Non-pigmented ciliary epithelial cell (primary cell): ENCODE measurements at regions not wholly inside any gene's neighbourhood (a gene's known extent, or its start where the extent isn't known, plus 50 kb on each side); places are given as distances from the start of the nearest gene placed in this dataset.
"Not testable (repeated sequence)": the region's sequence is repeated elsewhere in the genome, so short reads cannot be mapped to it uniquely, and the experiment has no call there.

Experiments used
- DNase-seq: peaks from one replicate; pipeline ENCODE4 v3.0.0-alpha.2; 2010; ENCODE audit warnings: low read depth

DNA sequence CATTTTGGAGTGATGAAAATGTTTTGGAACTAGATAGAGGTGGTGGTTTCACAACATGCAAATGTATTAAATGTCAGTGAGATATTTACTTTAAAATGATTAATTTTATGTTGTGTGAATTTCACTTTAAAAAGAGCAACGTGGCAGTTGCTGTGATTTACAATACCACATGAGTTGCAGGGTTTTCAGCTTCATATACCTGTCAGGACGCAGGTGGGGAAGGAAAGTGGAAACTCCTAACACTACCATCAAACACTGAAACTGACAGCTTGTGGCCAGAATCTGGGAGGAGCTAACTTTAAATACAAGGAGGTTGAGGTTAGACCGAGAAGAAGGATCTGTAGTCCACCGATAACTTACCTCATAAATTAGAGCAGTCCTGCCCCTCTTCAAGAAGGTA lies 168.9 kb upstream of the TMEM72 start:
- no peak for DNase-seq

DNA sequence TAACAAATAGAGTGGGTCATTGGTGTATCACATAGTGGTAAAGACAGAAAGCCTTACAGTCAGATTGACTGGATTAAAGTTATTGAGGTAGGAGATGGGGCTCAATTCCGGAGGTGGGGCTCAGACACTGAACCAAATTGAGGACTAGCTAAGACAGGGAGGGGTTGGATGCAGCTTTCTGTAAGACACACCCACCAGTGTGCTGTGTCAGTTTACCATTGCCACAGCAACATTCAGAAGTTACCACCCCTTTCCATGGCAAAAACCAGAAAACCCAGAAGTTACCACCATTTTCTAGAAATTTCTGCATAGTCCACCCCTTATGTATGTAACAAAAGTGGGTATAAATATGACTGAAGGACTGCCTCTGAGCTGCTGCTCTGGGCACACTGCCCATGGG lies 167.6 kb upstream of the TMEM72 start:
- no peak for DNase-seq

DNA sequence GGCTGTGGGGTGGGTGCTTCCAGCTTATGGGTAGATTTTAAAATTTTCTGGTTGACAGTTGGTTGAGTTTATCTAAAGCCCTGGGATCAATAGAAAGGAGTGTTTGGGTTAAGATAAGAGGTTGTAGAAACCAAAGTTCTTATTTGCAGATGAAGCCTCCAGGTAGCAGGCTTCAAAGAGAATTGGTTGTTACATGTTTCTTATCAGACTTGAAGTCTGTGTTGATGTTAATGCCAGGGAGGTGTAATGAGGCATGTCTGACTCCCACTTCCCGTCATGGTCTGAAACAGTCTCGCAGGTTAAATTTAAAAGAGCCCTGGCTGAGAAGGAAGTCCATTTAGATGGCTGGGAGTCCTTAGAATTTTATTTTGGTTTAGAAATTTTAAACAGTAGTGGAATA lies 165.2 kb upstream of the TMEM72 start:
- DNase-seq: no peak

DNA sequence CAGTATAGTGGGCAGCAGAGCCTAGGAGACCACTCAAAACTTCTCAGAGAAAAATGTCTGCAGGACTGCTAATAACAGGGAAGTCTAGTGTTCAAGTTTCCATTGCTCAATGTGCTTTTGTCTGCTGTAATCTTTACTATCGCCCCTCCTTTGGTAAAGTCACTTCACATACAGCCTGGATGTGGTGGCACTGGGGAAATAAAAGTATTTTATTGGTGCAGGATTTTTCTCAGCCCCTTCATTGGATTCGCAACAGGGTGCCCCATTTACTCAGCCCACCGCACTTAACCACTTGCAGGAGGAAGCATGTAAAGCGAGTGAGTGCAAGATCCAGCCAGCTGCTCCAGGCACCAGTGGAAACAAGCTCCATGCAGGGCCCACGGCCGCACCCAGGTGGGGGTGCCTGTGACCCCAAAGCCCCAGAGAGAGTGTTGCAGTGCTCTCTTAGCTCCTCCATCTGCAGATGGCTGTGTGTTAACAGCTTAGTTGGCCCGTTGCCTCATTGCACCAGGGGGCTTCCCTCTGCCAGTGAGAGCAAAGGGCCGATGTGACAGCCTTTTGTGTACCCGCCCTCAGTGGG lies 163.5 kb upstream of the TMEM72 start:
- DNase-seq: no peak

DNA sequence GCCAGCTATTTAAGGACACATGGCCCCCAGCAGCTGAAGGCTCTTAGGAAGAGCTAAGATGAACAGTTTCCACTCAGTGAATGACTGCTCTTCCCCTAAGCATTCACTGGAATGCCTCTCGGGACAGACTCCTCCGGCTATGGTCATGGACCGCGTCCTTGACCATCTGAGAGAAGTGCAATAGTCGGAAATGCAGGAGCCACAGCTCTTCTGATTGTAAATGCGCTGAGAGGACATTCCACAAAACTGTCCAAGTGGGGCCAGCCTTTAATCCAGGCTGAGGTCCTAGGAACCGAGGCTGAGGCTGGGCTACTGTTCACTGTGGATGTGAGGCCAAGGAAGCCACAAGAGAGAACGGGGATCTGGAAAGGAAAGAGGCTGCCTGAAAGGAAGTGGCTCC lies 162.0 kb upstream of the TMEM72 start:
- no peak for DNase-seq

DNA sequence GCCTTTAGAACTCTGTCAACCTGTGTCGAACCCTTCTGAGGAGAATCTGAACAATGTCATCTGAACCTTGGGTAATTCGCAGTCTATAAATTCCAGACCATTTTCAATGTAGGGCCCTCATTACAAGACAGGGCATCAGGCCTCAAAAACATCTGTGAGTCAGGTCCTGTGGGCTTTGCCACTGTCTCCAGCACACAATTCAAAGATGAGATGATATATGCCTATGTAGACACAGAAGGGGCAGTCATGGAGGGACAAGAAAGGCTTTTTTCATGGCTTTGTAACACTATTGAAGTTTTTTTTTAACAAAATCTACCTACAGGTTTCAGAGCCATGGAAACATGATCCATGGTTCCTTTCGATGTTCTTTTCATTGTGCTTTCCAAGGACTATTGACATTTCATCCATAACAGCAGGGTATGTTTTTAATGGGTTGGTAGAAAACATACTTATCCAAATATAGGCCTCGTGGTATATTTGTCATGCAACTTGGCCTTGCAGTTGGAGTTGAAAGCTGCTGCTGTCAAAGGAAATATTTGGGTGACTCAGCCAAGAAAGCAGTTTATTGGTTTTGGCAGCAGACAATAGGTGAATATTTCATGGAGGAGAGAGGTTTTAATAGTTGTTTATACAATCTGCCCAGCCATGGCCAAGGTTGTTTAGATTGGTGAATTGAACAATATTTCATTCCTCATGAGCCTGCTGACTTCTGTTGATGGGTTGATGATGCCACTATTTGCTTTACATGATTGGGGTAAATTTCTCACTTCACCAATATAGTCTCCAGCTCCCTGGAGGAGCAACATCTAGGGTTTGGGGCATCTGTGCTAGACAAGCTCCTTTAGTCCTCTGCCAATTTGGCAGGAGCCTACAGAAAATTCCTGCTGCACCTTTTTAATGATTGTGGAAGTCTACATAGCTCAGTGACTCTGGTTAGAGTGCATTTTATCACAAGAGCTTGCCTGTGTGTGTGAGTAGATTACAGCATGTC lies 158.4 kb upstream of the TMEM72 start:
- DNase-seq: peak; percentile 83

DNA sequence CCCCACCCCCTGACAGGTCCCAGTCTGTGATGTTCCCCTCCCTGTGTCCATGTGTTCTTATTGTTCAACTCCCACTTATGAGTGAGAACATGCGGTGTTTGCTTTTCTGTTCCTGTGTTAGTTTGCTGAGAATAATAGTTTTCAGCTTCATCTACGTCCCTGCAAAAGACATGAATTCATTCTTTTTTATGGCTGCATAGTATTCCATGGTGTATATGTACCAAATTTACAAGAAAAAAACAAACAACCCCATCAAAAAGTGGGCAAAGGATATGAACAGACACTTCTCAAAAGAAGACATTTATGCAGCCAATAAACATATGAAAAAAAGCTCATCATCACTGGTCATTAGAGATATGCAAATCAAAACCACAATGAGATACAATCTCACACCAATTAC lies 156.8 kb upstream of the TMEM72 start:
- not testable (repeated sequence) for DNase-seq

DNA sequence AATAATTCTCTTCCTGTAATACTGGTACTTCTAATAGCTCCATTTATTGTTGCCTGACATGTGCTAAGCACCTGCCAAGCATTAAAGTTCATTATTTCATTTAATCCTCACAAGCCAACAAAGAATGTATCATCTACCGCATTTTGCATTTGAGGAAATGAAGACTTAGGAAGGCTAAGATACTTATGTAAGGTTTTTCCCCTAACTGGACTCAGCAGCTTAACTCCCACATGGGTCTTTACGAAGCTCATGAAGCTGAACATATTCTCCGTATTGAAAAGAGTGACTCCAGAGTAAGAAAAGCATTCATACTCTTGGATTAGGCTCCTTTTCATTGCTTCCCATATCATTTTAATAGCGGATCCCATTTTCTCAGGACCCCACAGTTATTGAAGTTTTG lies 155.7 kb upstream of the TMEM72 start:
- DNase-seq: no peak

DNA sequence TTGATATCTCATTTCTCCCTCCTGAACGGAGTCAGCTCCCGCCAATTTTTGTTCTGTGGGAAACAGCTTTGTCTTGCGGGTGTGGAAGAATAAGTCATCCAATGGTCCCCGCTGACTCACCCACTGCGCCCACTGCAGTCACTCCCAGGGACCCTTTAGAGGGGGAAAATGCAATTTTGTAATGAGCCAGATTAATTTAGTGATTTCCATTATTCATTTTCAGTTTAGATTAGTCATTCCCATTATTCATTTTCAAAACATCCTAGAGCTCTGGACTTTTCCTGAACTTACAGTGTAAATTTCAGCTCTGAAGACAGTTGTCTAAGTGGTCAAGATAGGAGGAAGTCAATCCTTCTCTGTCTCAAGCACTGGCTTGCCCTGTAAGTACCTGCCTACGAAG lies 154.9 kb upstream of the TMEM72 start:
- DNase-seq: no peak

DNA sequence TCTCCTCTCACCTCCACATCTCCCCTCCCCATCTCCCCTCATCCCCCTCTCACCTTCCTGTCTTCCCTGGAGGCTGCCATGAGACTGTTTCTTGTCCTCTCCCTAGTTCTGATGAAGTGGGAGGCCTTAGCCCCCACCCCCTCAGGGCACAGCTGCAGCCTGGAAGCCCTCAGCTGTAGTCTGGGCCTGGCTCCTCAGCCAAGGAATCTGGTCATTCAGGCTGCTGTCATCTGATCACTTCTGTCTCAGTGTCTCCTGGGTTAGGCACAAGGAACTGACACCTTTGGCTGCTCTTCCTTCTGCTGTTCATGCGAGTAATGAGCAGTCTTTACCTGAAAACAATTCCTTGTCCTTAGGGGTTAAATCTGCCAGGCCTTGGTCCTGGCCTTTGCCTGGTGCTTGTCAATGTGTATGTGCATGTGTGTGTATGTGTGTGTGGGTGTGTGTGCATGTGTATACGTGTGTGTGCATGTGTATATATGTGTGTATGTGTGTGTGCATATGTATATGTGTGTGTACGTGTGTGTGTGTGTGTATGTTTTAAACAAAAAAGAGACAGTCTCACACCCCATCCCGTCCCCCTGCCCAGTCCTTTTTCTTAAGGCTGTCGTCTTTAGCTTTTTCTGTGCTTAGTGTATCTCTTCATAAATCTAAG lies 153.5 kb upstream of the TMEM72 start:
- no peak for DNase-seq

DNA sequence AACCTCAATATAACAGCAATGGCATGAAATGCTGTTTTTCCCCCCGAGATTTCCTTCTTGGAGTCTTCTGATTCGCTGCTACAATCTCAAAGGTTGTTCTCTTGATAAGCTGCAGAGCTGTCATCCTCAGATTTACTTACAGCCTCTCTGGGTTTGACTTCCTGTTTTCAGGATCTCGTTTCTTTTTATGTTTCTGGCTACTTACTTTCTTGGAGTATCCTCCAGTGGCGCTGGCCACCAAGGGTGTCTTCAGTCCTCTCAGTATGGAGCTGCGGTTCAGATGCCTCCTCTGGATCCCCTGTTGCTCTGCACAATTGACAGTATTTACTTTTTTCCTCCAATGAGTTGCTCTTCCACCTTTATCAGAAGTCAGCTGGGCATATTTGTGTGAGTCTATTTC lies 152.0 kb upstream of the TMEM72 start:
- no peak for DNase-seq

DNA sequence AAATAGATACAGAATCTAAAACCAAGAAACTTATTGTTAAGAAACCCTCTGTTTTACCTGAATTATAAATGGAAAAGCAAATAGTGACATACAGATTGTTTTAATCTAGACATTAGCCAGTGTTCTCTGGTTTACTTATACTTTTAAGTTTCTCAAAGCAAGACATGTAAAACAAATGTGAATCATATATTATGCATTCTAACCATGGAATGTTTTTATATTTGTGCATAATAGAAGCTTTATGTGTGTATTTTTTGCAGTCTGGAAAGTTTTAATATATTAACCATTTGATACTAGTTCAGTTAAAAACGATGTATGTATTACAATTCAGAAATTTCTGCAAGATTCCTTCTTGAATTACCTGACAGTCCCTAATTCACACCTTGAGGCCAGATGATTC lies 150.6 kb upstream of the TMEM72 start:
- DNase-seq: no peak

DNA sequence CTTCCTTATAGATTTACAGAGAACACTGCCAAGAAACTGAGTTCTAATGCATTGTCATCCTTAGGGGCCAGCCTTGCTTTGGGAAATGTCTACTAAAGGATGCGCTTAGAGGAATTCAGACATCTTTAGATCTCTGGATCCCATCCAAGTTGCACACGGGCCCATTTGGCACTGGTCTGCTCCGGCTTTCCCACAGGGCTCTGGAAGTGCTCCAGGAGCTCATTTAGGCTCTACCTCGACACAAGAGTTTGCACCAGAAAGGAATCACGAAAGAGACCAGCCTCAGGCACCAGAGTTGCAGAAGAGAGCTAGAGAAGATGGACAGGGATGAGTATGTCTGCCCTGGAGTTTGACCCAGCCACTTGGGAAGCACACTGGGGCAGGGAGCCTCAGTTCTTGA lies 150.1 kb upstream of the TMEM72 start:
- DNase-seq: no peak

DNA sequence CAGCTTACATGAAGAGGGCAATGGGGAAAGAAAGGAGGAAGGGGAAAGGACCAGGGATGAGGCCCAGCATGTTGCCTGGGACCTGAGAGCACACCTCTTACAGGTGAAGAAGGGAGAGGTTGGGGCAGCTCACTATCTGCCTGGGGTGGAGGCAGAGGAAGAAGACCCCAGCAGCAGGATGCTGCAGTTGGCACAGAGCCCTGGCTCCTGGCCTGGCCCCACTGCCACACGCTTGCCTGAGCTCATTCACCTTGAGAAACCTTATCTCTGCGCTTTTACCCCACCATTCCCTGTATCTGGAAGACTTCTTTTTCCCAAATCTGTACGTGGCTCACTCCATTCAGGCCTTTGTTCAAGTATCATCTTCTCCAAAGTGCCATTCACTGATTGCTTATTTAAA lies 147.8 kb upstream of the TMEM72 start:
- DNase-seq: no peak

DNA sequence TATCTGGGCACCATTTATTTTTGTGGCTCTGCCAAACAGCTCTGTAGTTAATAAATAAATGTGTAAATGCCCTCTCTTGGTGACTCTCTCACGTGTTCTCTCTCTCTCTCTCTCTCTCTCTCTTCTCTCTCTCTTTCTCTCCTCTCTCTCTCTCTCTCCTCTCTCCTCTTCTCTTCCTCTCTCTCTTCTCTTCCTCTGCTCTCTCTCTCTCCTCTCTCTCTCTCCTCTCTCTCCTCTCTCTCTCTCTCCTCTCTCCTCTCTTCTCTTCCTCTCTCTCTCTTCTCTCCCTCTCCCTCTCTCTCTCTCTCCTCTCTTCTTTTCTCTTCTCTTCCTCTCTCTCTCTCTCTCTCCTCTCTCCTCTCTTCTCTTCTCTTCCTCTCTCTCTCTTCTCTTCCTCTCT lies 145.8 kb upstream of the TMEM72 start:
- no peak for DNase-seq

DNA sequence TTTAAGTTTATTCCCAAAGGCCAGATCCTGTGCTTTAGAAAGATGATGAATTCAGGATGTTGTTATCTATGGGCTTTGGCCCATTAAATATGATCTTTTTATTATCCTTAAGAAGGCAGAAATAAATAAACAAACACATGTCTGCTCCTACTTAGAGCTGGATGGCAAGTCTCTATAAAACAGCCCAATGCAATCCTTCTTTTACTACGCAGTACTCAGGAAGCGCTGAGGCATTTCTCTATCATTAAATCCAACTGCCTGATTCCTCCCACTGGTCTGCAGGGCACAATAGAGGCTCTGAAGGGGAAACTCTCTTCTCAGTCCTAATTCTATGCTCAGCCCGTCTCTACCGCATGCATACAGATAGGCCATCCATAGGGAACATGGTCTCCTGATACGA lies 144.5 kb upstream of the TMEM72 start:
- no peak for DNase-seq

DNA sequence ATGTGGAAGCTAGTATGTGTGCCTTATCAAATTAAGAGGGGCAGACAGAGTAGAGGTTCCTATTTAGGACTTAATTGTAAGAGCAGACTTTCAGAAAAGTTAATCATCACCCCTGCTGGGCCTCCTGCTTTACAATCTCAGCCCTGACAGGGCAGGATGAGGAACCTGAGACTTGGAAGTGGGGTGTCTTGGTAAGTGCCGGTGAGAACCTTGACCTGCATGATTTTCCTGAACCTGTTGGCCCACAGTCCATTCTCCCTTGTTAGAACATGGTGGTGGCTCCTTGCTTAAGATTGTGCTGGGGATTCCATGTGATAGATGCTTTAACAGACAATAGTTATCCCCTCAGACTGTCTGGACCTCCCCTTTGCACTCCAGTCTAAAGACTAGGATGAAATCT lies 141.7 kb upstream of the TMEM72 start:
- no peak for DNase-seq

DNA sequence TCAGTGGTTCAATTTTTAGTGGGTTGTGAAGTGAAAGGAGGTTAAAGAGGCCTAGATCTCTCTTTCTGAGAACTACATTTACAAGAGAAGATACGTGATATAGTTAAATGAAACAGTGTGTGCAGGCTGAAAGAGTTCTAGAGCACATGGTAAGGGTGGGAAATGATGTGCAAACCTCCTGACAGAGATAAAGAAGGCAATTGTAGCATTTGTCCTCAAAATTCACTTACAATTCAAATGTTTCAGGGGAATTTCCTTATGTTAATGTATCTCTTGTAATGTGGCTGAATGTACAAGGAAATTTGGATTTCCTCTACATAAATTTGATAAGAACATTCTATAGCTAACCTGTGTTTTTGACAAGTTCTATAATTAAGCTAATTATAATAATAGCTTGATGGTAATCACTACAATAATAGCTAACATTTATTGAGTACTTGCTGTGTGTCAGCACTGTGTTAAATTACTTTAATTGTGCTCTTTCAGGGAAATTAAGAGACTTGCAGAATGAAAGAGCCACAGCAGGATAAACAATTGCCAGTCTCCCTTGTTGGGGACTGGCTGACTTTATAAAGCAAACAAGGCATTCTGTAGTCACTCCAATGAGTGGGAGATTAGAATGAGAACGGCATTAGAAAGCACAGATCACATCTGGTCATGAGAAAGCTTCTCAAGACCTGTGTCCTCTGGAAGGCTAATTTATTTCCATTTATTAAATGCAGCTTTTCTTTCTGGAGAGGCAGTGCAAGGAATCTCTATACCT lies 139.7 kb upstream of the TMEM72 start:
- DNase-seq: no peak

DNA sequence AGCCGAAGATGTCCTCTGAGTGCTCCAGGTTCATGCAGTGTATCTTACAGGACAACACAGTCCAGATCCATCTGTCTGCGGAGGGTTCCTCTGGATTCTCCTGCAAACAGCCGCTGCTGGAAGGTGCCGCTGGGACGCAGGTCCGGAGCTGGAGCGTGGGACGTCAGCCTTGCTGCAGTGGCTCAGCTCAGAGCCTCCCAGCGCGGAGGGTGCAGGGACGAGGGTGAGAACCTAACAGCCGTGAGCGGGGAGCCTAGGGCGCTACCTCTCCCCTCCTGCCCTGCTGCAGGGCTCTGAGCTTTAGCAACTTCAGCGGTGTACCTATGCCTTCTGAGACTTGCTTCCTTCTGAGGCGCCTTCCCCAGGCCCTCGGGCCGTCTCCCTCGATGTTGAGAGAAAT lies 137.6 kb upstream of the TMEM72 start:
- no peak for DNase-seq

DNA sequence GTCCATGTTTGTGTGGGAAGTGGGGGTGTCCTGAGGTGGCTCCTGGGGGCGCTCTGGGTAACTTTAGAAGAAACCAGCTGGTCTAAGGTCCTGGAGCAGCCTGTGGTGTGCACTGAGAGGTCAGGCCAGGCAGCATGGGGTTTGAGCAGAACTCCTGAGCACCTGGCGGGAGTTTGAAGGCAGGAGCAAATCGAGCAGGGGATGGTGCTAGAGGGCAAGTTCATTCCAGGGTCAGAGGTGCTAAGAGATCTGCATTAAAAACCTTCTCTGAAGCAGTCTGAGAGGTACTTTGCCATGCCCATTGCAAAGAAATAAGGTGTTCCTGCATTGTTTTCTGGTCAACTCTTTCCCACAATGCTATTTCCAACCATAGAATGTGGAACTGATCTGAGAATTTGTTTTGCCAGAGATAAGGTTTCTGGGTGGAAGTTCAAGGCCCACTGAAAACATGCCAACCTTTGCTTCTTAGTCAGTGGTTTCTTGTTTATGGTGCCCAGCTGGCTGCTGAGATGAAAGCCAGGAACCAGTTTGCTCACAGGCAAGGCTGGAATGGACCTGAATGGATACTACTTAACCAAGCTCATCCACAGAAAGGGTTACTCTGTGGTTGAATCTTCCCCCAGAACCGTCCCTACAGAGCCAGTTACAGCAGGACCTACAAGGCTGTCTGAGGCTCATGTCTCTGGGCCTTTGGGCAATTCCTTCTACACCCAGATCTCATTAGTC lies 136.3 kb upstream of the TMEM72 start:
- DNase-seq: no peak

DNA sequence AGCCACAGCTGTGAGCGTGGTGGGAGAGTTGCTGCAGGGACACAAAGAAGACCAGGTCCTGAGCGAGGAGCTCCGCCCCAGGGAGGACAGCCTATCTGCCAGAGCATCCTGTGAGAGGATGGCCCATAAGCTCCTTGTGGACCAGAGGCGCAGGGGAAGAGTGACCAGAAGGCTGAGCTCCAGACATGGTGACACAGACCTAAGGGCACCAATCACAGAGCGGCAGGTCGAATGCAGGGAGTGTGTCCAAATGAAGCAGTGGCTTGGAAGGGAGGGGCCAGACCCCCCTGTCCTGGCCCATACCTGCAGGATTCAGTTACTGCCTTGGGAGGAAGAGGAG lies 135.8 kb upstream of the TMEM72 start:
- no peak for DNase-seq

DNA sequence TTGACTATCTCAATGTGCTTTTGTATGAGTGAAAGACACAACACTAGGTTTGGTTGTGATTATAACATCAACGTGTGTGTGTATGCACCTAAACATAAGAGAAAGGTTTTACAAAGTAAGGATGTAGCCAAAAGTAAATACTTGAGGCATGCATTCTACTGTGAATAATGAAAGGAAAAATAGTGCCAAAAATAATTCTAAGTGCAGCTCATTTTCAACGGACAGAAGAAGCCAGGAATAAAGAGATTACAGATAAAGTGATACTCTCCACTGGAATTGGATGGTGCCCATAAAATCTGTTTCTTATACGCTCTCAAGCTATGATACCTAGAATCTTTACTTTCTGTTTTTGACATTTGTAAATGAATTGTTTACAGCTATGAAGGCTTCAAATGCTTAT lies 135.0 kb upstream of the TMEM72 start:
- DNase-seq: no peak
